Large intestine (tissue), 3 donors: ENCODE measurements at regions not wholly inside any gene's neighbourhood (a gene's known extent, or its start where the extent isn't known, plus 50 kb on each side); places are given as distances from the start of the nearest gene placed in this dataset.

Experiments used
- DNase-seq, 2 donors: peaks; one replicate each; pipeline versions ENCODE4 v3.0.0 to v3.0.0-alpha.2; 2013
- H3K27ac ChIP-seq: one replicate; pipeline ENCODE4 v1.5.1; 2013; ENCODE audit warnings: low read length
- H3K27me3 ChIP-seq: 2 replicates; pipeline ENCODE4 v1.6.1; 2013; ENCODE audit warnings: low read length; ENCODE audit not compliant: control insufficient read depth, insufficient read depth
- H3K36me3 ChIP-seq: 2 replicates; pipeline ENCODE4 v1.6.1; 2013; ENCODE audit warnings: low read length; ENCODE audit not compliant: control insufficient read depth, insufficient read depth
- H3K4me1 ChIP-seq: one replicate; pipeline ENCODE4 v1.6.1; 2013; ENCODE audit warnings: low read length; ENCODE audit not compliant: control insufficient read depth, insufficient read depth
- H3K4me3 ChIP-seq: one replicate; pipeline ENCODE4 v1.5.1; 2013; ENCODE audit warnings: low read length
- H3K9me3 ChIP-seq: one replicate; pipeline ENCODE4 v1.6.1; 2013; ENCODE audit warnings: mild to moderate bottlenecking, low read depth, low read length, moderate library complexity; ENCODE audit not compliant: control insufficient read depth
- WGBS: methylation state at CpG from one replicate; pipeline ENCODE4 v1.1.5; 2013; ENCODE audit warnings: low lambda C conversion rate; ENCODE audit not compliant: insufficient coverage; 5-methylcytosine and 5-hydroxymethylcytosine counted together

DNA sequence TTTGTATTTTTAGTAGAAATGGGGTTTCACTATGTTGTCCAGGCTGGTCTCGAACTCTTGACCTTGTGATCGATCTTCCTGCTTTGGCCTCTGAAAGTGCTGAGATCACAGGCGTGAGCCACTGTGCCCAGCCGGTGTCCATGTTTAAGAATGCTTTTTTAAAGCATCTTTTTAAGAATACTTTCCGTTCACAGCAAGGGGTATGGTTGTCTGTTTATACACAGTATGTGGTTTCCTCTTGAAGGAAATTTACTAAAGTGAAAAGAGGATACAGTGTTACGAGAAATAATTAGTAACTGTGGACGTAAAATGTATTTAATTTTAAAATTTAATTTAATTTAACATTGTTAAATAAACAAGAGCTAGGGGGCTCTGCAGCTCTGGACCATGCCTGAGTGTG, 73.4 kb downstream of the GSC start:
- no peak for DNase-seq
- no peak overlapping the region for H3K4me3 ChIP-seq
- WGBS = no CpG with 5 or more reads among the region's 7 CpGs
- H3K36me3 ChIP-seq = no peaks in the 10 kb centered on the region
- H3K9me3 ChIP-seq = no peaks in the 10 kb centered on the region
- no peaks in the 10 kb centered on the region for H3K4me1 ChIP-seq
- peaks cover 6% of the 10 kb centered on the region for H3K27me3 ChIP-seq
- H3K27ac ChIP-seq = no peak overlapping the region

DNA sequence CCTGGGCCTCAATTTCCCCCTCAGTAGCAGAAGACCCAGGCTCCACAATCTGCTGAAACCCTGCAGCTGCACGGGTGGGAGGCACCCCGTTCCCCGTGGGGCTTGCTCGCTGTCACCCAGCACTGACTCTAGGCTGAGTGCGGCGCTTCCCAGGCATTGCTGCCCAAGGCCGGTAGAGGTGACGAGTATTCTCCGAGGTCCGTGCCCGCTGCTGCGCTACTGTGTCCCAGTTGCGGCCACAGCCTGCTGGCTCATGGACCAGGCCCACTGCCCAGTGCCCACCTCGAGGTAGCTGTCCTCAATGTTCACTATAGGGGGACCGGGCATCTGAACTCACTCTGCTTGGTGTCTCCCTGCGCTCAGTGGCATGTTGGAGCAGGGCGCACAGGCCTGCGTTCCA, 74.7 kb downstream of the GSC start:
- Histone ChIP-seq H3K9me3 (no peaks in the 10 kb centered on the region), H3K36me3 (no peaks in the 10 kb centered on the region), H3K4me1 (no peaks in the 10 kb centered on the region), H3K27ac (no peak overlapping the region), H3K27me3 (peaks cover 6% of the 10 kb centered on the region), H3K4me3 (no peak overlapping the region)
- no peak for DNase-seq
- WGBS = no CpG with 5 or more reads among the region's 18 CpGs

DNA sequence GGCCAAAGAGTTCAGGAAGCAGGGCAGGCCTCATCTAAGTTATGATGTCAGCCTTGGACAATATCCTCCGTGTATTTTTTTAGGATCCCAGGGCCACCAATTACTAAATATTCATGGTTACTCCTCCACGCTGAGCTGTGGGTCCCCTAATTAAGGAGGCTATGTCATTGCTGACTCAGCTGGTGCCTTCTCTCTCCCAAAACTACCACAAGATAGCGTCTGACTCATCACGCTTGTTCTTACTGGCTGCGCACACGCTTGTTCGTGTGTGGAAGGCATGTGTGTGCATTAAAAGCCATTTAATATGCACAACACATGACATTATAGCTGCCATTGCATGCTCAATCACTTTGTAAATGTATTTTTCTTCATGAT, 78.3 kb downstream of the GSC start:
- no CpG with 5 or more reads among the region's 7 CpGs for WGBS
- no peak overlapping the region for H3K27ac ChIP-seq
- no peak overlapping the region for H3K4me3 ChIP-seq
- H3K27me3 ChIP-seq = peaks cover 9% of the 10 kb centered on the region
- peaks cover 3% of the 10 kb centered on the region for H3K4me1 ChIP-seq
- no peaks in the 10 kb centered on the region for H3K9me3 ChIP-seq
- no peaks in the 10 kb centered on the region for H3K36me3 ChIP-seq
- no peak for DNase-seq

DNA sequence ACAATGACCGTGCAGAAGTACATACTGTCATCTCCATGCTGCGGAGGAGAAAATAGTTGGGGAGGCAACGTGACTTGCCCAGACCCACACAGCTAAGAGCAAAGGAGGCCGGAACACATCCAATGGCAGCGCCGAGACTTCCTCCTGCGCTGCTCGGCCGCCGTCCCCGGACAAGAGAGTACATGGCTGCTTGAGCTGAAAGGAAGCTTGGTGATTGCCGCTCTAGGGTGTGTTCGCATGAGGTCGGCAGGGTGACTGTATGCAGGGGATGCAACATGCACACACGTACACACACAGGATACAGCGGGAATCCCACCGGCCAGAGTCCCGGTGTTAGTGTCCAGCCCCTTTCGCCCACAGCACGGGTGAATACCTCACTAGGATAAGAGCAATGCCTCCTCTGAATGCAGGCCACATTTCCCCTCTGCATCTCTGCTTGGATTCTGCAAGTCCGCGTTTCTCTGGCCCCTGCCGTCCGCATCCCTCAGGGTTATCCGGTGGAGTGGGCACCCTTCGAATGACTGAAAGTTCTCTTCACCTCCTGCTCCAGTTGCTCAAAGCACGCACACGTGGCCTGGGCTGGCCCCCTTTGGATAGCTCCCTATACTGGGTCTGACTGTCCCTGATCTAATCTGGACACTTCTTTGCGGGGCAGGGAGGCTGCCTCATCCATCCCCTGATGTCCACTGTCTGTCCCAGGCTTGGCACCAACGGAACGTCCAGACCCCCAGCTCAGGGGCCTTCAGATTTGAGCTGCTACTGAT, 78.8 kb downstream of the GSC start:
- H3K27ac ChIP-seq = no peak overlapping the region
- no CpG with 5 or more reads among the region's 31 CpGs for WGBS
- no peak for DNase-seq

DNA sequence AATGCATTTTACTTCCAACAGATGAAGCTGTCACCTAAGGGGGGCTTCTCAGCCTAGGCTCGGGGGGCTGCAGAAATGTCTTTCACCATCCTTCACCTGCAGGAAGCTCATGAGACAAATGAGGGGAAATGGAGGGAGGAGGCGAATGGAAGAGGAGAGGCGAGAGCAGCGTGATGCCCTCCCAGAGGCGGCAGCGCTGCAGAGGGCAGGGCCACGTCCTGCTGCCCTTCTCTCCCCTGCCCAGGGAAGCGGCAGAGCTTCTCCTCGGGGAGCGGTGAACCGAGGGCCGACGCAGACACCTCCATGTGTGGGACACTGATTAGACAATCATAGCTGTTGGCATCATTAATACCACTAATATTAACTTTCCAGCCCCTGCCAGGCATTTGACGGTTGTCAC, 78.3 kb downstream of the SERPINA3 start:
- no peak for DNase-seq
- no CpG with 5 or more reads among the region's 14 CpGs for WGBS
- Histone ChIP-seq H3K4me3 (no peak overlapping the region), H3K27me3 (peaks cover 9% of the 10 kb centered on the region), H3K4me1 (peaks cover 3% of the 10 kb centered on the region), H3K36me3 (no peaks in the 10 kb centered on the region), H3K27ac (no peak overlapping the region), H3K9me3 (no peaks in the 10 kb centered on the region)

More for the DNA sequence above, 78.8 kb downstream of the GSC start:
- Histone ChIP-seq H3K4me1 (peaks cover 3% of the 10 kb centered on the region), H3K36me3 (no peaks in the 10 kb centered on the region), H3K9me3 (no peaks in the 10 kb centered on the region), H3K27me3 (peaks cover 9% of the 10 kb centered on the region), H3K4me3 (no peak overlapping the region)

DNA sequence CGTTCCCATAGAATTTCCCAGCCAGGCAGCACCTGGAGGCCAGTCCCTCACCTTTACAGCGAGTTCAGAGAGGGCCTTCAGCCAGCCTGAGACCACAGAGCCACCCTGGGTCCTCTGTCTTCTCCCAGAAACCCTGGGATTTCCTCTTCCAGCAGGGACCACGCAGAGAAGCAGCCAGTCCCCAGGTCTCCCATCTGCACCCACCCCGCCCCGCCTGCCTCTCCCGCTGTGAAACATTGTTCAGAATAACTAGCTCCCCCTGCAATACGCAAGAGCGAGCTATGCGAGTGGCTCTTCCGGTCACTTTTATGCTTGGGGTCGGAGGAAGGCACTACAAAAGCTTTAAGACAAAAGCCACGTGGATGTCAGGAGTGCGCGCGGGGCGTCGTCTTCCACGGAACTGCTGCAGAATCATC, 77.8 kb downstream of the SERPINA3 start:
- H3K9me3 ChIP-seq = no peaks in the 10 kb centered on the region
- H3K27ac ChIP-seq = no peak overlapping the region
- H3K27me3 ChIP-seq = peaks cover 9% of the 10 kb centered on the region
- DNase-seq = no peak
- no CpG with 5 or more reads among the region's 18 CpGs for WGBS
- peaks cover 3% of the 10 kb centered on the region for H3K4me1 ChIP-seq
- H3K4me3 ChIP-seq = no peak overlapping the region
- no peaks in the 10 kb centered on the region for H3K36me3 ChIP-seq

DNA sequence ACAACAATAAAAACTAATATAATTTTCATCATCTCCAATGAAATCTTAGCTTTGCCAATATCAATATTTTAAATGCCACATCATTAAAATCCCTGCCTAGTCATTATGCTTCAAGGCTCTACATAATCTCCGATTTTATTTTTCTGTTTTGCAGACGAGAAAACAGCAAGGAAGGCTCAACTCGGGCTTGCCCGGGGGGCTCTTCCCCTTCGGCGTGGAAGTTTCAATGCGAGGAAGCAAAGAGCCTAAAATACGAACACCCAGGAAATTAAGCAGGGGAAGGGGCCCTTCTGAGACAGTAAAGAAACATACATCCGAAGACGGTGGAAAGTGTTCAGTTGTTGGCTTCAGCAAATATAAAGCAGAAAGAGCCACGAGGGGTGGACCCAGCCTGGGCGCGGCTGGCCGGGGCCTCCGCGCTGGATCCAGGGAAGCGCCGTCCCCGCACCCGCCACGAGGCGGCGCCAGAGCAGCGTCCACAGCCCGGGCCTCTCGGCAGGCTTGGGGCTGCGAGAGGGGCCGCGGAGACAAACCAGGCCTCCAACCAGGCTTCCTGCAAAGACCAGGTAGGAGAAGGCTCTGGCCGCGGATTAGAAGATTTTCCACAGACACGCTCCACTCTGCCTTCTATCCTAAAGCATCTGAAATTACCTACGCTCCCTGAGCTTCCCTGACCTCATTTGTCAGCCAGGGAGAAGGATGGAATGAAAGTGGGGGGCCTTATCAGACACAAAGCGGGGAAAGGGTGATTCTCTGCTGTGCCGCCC, 77.2 kb downstream of the SERPINA3 start:
- 0% methylated on average over 1 of the region's 35 CpGs for WGBS
- peak; percentile 43 to 52 for DNase-seq

DNA sequence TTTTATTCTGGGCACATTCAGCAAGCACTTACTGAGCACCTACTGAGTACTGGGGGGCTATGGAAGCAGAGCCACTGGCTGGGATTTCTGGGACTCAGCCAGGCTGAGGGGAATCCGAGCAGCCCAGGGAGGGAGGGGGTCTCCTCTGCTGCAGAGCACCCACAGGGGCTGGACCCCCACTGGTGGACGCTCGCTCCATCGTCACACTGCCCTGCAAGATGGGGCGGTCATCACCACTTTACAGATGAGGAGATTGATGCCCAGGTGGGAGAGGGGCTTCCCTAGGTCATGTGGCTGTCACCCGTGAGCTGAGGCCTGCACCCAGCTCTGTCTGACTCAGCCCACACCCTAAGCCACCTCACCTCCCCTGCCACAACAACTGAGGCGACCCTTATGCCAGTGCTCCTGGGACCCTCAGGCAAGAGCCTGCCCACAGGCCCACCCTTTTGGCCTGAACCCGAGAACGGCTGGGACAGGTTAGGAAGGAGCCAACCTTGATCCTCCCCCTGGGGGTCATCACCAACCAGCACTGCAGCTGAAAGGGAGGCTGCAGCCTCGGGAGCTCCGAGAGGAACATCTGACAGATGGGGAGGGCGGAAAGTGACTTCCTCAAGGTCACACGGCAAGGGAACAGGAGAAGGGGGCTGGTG, 74.4 kb downstream of the SERPINA3 start:
- WGBS = no CpG with 5 or more reads among the region's 13 CpGs
- Histone ChIP-seq H3K4me3 (no peak overlapping the region), H3K27me3 (peaks cover 9% of the 10 kb centered on the region), H3K27ac (no peak overlapping the region), H3K4me1 (peaks cover 3% of the 10 kb centered on the region), H3K9me3 (no peaks in the 10 kb centered on the region), H3K36me3 (no peaks in the 10 kb centered on the region)
- DNase-seq = no peak

More for the DNA sequence above, 77.2 kb downstream of the SERPINA3 start:
- H3K4me1 ChIP-seq = peaks cover 3% of the 10 kb centered on the region
- H3K9me3 ChIP-seq = no peaks in the 10 kb centered on the region
- H3K4me3 ChIP-seq = no peak overlapping the region
- H3K36me3 ChIP-seq = no peaks in the 10 kb centered on the region
- H3K27ac ChIP-seq = no peak overlapping the region
- H3K27me3 ChIP-seq = peaks cover 9% of the 10 kb centered on the region

DNA sequence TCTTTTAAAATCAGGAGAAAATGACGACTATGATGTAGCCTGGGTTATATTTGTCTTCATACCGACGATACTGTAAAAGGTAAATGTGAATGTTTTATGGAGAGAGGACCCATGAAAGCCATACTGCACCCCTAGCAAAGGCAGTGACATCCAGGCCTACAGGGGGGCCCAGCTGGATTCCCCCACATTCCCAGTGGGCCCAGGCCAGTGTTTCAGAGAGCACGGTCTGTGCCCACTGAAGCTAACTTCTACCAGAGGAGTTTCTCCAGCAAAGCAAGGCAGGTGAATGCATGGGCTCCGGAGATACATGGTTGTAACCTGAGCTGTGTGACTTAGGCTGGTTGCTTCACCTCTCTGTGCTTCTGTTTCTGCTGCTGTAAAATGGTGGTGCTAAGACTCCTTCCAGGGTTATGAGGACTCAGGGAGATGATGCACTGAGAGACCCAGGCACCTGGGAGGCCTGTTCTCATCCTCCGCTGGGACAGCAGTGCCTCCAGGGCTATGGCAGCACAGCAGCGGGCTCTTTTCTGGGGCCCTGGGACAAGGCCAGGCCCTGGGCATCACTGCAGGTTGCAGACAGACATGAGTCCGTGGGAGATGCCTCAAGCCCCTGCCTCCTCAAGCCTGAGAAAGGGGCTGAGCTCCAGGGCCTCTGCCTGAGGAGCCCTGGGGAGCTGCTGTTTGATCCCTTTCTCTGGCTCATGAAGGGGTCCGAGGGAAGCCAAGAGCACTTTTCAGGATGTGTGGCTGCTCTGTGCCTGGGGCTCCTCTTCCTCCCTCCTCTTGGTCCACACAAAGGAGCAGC, 73.7 kb downstream of the SERPINA3 start:
- no peak for DNase-seq
- H3K27me3 ChIP-seq = peaks cover 9% of the 10 kb centered on the region
- no peaks in the 10 kb centered on the region for H3K36me3 ChIP-seq
- H3K27ac ChIP-seq = no peak overlapping the region
- no peak overlapping the region for H3K4me3 ChIP-seq
- H3K4me1 ChIP-seq = peaks cover 5% of the 10 kb centered on the region
- whole genome bisulfite sequencing = no CpG with 5 or more reads among the region's 9 CpGs
- no peaks in the 10 kb centered on the region for H3K9me3 ChIP-seq

DNA sequence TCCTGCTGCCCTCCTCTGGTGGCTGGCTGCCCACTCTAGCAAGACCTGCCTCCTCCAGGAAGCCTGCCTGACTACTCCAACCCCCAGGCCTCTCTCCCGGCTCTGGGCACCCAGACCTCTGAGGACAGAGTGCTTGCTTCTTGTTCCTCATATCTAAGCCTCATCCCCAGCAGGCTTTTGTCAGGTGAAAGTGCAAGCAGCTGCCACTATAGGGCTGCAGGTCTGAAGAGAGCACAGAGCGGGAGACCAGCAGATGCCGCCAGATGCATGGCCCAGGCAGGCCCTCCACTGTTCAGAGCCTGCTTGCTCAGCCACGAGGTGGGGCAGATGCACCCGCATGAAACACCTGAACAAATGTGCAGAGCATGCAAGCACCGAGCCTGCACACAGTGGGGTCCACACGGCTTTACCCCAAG, 73.0 kb downstream of the SERPINA3 start:
- Histone ChIP-seq H3K4me1 (peaks cover 8% of the 10 kb centered on the region), H3K4me3 (no peak overlapping the region), H3K27me3 (peaks cover 5% of the 10 kb centered on the region), H3K36me3 (no peaks in the 10 kb centered on the region), H3K9me3 (no peaks in the 10 kb centered on the region), H3K27ac (no peak overlapping the region)
- no peak for DNase-seq
- WGBS = no CpG with 5 or more reads among the region's 7 CpGs
